Limb (tissue), 2 donors: ENCODE measurements at regions not wholly inside any gene's neighbourhood (a gene's known extent, or its start where the extent isn't known, plus 50 kb on each side); places are given as distances from the start of the nearest gene placed in this dataset.

Experiments
- DNase-seq, 2 donors: peaks; one replicate each; pipeline ENCODE4 v3.0.0-alpha.2; 2016; ENCODE audit errors: extremely low spot score in 2 of 2

DNA sequence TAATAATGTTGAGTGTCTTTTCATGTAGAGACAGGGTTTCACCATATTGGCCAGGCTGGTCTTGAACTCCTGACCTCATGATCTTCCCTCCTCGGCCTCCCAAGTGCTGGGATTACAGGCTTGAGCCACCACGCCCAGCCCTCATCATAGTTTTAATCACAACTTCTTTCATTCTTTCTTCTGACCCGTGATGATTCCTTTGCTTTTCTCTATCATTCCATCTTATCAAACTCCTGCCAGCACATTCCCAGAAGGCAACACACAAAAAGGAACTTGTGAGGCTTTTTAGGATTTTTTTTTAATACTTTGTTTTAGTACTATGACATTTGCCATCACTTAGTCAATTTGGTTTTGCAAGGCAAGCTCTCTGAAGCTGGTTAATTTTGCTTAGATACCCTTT lies 77.5 kb upstream of the MEOX2 start:
- DNase-seq: no peak

DNA sequence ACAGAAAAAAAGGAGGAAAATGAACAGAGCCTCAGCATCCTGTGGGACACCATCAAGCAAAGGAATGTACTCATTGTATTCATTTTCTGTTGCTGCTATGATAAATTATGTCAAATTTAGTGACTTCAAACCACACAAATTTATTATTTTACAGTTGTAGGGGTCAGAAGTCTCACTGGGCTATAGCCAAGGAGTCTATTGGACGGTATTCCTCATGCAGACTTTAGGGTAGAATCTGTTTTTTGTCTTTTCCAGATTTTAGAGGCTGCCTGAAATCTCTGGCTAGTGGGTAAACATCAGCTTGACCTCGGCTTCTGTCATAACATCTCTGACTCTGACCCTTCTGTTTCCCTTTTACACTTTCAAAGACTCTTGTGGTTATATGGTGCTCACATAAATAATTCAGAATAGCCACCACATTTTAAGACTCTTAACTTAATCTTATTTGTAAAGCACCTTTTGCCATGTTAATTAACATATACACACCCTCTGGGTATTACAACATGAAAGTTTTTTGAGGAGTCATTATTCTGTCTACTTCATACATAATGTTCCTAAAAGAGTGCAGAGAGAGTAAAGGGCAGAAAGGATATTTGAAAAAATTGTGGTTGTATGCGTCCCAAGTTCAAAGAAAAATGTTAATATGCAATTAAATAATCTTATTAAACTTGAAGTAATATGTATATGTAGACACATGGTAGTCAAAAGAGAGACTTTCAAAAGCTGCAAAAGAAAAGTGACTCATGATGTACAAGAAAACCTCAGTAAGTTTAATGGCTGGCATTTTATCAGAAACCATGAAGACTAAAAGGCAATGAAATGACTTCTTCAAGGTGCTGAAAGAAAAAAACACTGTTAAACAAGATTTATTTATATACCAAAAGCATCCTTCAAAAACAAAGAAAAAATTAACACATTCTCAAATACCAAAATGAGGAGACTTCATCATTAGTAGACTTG lies 70.8 kb upstream of the MEOX2 start:
- DNase-seq: no peak

DNA sequence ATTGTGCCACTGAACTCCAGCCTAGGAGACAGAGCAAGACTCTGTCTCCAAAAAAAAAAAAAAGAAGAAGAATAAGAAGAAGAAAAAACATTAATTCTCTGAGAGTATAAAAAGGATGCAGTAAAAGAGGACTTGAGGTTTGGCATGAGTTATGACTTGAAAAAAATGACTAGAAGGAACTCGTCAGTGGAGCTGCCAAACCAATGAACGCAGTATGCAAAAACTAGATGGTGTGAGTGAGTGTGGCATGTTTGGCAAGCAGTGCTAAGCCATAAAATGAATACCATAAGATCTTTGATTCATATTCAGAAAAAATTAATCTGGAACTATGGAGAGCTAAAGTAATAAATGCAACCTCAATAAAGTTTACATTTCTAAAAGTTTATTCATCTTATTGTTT lies 68.6 kb upstream of the MEOX2 start:
- DNase-seq: no peak

DNA sequence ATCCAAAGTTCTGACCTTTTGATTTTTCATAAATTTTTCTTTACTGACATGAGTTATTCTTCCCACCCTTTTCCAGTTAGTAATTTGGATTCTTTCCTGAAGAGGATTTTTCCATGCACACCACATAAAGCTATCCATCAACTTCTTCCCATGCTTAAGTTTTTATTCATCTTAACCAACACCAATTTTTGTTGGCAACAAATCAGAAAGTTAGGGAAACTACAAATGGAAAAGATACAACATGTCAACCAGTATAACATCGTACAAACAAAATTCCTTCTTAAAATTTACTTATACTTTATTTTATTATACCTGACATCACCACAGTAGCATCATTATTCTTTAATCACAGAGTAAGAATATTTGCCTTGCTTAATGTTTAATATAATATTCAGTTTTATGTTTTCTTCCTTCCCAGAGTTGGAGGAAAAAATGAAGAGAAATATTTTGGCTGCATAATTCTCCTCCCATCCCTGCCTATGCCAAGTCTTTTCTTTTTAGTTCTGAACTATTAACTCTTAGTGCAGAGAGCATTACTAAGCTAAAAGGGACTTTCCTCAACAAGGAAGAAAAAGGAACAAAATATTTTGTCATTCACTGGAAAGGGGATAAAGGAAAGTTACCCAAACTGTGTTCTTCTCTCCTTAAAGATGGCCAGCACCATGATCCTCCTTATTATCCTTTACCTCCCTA lies 67.5 kb upstream of the MEOX2 start:
- DNase-seq: peak in 1 of 2 donors; percentile 51

DNA sequence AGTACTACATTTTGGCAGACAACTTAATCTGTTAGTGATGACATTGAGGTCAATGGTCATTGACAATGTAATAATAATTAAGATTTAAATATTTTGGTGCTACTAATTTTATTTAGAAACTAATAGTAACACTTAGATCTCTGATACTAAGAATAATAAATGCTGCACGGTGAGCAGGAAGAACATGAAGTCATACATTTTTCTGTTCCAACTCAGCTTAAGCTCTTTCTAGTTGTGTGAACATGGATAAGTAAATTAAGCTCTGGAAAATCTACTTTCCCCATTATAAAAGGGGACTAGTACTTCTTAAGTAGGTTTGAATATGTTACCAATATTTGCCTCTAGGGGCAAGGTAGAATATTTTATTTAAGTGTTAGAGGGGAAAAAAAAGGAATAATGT lies 65.9 kb upstream of the MEOX2 start:
- no peak for DNase-seq

DNA sequence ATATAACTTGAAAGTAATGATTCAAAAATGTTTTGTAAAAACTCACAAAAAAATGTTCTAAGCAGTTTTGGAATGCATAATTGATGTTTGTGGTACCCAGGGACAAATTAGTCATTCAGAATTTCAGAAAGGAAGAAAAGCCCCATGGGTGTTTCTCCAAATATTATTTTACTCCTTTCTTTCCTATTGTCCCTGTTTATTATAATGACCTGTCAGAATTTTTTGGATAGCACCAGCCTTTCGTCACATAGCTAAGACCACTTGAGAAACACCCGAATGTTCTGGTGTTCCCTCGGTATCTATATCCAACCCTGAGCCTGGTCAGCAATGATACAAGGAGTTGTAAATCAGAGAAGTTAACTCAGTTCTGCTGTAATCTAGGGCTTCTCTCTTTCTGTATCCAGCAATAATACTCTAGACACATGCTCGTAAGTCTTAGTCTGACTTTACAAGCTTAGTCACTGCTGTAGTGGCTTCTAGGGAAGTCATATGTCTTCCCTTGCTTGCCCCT lies 64.8 kb upstream of the MEOX2 start:
- DNase-seq: peak in 1 of 2 donors; percentile 63

DNA sequence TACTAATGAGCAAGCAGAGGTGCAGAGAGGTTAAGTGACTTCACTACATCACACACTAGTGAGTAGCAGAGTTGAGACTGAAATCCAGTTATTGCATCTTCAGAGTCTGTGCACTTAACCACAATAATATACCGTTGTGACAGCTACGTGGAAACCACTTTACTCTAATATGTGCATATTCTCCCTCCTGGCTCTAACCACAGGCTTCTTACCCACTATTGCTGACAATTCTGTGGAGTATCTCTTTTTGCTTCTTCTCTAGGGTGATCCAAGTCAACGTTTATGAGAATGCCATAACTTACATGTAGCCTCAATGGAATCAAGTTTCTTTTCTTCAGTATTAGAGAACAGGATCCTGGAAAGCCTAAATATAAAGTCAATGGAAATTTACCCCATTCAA lies 64.2 kb upstream of the MEOX2 start:
- DNase-seq: peak in 1 of 2 donors; percentile 43

DNA sequence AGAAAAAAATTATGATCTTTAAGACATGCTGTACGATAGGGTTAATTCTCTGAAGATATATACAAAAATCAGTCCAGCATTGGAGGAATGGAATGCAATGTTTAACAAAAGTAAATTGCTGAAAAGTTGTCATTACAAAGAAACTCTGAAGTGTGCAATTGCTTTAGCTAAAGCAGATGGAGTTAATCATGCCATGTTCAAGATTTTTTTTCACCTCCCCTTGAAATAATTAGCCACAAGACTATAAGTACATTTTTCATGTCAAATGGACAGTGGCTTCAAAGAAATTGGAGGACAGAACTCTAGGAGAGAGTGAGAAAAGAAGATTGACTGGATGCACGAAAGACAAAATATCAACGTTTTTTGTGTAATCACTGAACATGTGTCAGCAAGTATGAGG lies 63.1 kb upstream of the MEOX2 start:
- DNase-seq: no peak

DNA sequence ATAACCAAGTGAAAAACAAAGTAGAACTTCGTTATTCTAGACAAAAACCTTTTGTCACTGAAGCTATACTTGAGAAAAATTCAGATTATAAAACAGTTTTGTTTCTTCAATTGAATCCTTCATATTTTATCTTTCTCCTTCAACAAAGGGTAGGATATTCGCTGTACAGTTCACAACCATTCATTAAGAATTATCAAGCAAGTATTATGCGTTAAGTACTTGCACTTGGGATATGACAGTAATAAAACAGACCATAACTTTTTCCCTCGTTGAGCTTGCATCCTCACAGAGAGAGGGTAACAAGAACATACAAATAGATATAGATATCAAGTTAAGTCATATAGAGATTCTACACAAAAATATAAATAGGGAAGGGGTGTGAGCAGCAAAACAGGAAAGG lies 61.2 kb upstream of the MEOX2 start:
- DNase-seq: no peak

DNA sequence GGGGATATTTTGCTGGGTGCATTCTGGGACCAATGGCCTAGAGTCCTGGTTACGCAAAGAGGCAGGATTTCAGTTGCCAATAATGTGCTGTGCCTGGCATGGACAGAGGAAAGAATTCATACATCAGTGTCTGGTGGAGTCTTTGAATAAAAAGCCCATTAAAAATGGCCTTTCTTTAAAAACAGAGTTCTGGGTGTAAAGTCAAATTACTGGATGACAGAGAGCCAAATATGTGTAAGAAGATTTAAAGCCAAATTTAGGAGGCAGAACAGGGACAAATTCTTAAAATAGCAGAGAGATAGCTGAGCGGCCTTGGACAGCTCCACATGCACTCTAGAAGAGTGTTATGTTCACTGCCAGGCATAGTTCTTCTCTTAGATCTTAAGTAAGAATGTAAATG lies 60.8 kb upstream of the MEOX2 start:
- DNase-seq: peak in 1 of 2 donors; percentile 60

DNA sequence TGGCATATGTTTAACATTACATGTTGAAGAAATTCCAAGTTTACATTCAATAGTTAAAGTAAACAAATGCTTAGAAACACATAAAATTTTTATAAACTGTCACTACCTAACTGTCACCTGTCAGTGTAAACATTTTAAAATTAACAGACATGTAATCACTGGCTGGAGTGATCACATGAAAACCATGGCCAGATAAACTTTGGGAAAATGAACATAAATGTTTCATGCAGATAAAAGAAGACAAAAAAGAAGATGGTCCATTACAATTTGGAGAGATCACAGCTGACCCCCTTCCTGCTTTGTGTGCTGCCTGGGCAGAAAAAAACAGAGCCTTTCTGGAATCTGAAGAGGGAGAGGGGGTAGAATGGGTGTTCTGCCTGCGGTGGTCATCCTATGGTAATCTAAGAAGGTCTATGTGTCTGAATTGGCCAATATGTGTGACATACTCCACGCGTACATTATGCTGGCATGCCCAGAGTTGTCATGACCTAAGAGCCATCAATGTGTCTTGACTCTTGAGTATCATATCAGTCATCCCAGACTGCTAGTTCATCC lies 57.5 kb upstream of the MEOX2 start:
- DNase-seq: no peak

GRCh38 chr7:15737601-15738000 lies 51.1 kb upstream of the MEOX2 start:
- DNase-seq: no peak
